KOPT-K1 (cell line): ENCODE measurements at regions not wholly inside any gene's neighbourhood (a gene's known extent, or its start where the extent isn't known, plus 50 kb on each side); places are given as distances from the start of the nearest gene placed in this dataset.

Source experiments
- H3K27ac ChIP-seq: fragments of 200-600 bp; sonication (generic); 2 replicates; pipeline ENCODE4 v1.5.1; 2016; ENCODE audit warnings: antibody characterized with exemption, mild to moderate bottlenecking, low read depth, low read length; ENCODE audit not compliant: poor library complexity, severe bottlenecking
- H3K36me3 ChIP-seq: fragments of 200-600 bp; sonication (generic); 2 replicates; pipeline ENCODE4 v1.5.1; 2017; ENCODE audit warnings: antibody characterized with exemption, mild to moderate bottlenecking, low read length, moderate library complexity; ENCODE audit not compliant: insufficient read depth
- H3K9me3 ChIP-seq: fragments of 200-600 bp; sonication (generic); 2 replicates; pipeline ENCODE4 v1.5.1; 2017; ENCODE audit warnings: antibody characterized with exemption, low read length, mild to moderate bottlenecking; ENCODE audit not compliant: insufficient read depth, poor library complexity, severe bottlenecking

- H3K36me3 ChIP-seq = no peaks in the 10 kb centered on the region
- no peaks in the 10 kb centered on the region for H3K9me3 ChIP-seq
- H3K27ac ChIP-seq = no peak overlapping the region
Measured at GRCh38 chr1:82920418-82921248, 1078.3 kb downstream of the TTLL7 start.

DNA sequence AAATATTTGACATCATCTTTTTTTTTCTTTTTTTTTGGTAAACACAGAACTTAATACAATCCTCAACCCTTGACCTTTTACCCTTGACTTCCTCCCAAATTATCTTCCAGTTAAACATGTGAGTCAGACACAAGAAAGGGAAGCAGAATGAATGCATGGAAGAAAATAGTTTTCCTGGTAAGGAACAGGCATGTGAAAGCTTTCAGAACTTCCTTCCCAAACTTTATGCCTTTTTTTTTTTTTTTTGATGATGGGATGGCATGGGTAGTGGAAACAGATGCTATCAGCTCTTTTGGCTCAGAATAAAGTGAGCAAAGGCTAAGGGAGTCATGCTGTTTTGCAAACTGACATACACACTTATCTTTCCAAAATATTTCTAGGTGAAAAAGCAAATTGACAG, 1079.1 kb downstream of the TTLL7 start:
- Histone ChIP-seq H3K9me3 (no peaks in the 10 kb centered on the region), H3K36me3 (no peaks in the 10 kb centered on the region), H3K27ac (no peak overlapping the region)

DNA sequence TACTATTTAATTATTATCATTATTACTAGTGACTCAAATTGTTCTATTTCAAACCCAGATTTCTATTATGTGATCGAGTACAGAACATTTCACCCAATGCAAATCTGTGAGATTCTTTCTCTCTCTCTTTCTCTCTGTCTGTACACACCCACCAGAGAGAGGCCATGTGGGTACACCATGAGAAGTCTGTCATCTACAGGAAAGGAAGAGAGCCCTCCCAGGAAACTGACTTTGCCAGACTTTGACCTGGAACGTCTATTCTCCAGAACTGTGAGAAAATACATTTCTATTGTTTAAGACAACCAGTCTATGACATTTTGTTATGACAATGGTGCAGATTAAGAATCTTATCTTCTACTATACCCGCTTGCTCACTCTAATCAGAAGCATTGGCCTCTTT, 1091.6 kb downstream of the TTLL7 start:
- H3K9me3 ChIP-seq = no peaks in the 10 kb centered on the region
- H3K27ac ChIP-seq = no peak overlapping the region
- H3K36me3 ChIP-seq = no peaks in the 10 kb centered on the region

- H3K9me3 ChIP-seq = no peaks in the 10 kb centered on the region
- H3K36me3 ChIP-seq = no peaks in the 10 kb centered on the region
- no peak overlapping the region for H3K27ac ChIP-seq
Measured at GRCh38 chr1:82903626-82904025, 1095.3 kb downstream of the TTLL7 start.

- H3K9me3 ChIP-seq = no peaks in the 10 kb centered on the region
- no peak overlapping the region for H3K27ac ChIP-seq
Measured at GRCh38 chr1:82901561-82901960, 1097.4 kb downstream of the TTLL7 start.

GRCh38 chr1:82901118-82901517, 1097.8 kb downstream of the TTLL7 start:
- Histone ChIP-seq H3K36me3 (no peaks in the 10 kb centered on the region), H3K9me3 (no peaks in the 10 kb centered on the region), H3K27ac (no peak overlapping the region)

More at GRCh38 chr1:82901561-82901960, 1097.4 kb downstream of the TTLL7 start:
- H3K36me3 ChIP-seq = no peaks in the 10 kb centered on the region

GRCh38 chr1:82899017-82899416, 1098.3 kb downstream of the ADGRL2 start:
- H3K36me3 ChIP-seq = no peaks in the 10 kb centered on the region
- no peaks in the 10 kb centered on the region for H3K9me3 ChIP-seq
- H3K27ac ChIP-seq = no peak overlapping the region

- no peak overlapping the region for H3K27ac ChIP-seq
- no peaks in the 10 kb centered on the region for H3K9me3 ChIP-seq
- H3K36me3 ChIP-seq = no peaks in the 10 kb centered on the region
Measured at GRCh38 chr1:82897549-82897948, 1096.8 kb downstream of the ADGRL2 start.

- Histone ChIP-seq H3K36me3 (no peaks in the 10 kb centered on the region), H3K9me3 (no peaks in the 10 kb centered on the region), H3K27ac (no peak overlapping the region)
Measured at GRCh38 chr1:82896036-82896435, 1095.3 kb downstream of the ADGRL2 start.

GRCh38 chr1:82894635-82895034, 1093.9 kb downstream of the ADGRL2 start:
- Histone ChIP-seq H3K36me3 (no peaks in the 10 kb centered on the region), H3K9me3 (no peaks in the 10 kb centered on the region), H3K27ac (no peak overlapping the region)

GRCh38 chr1:82893712-82894470, 1093.2 kb downstream of the ADGRL2 start:
- H3K9me3 ChIP-seq = no peaks in the 10 kb centered on the region
- H3K27ac ChIP-seq = no peak overlapping the region
- no peaks in the 10 kb centered on the region for H3K36me3 ChIP-seq

GRCh38 chr1:82880506-82880905, 1079.8 kb downstream of the ADGRL2 start:
- H3K9me3 ChIP-seq = no peaks in the 10 kb centered on the region
- H3K27ac ChIP-seq = no peak overlapping the region

DNA sequence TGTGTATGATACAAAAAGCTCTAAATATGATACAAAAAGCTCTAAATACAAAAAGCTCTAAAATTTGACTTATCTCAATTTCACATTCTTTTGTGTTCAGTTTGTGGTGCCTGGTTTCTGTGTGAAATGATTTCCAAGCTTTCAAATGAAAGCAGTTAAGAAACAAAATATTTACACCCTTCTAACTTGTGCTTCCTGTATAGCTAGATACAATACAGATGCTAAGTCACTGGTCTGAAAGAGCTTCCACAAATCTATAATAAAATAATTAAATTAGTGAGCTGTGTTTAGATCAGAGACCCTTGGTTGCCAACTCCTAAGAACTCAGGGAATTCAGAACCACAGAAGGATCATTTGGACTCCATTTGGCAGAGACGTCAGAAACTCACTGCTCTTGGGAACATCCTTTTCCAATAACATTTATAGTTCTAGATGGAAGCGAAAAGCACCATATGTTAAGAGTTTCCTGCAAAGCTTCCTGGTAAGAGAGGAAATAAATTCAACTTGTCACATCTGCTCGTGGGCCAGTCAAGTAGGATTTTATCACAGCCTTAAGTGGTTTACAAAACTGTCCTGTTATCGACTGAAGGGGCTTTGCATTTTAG, 1079.1 kb downstream of the ADGRL2 start:
- Histone ChIP-seq H3K9me3 (no peaks in the 10 kb centered on the region), H3K27ac (no peak overlapping the region), H3K36me3 (no peaks in the 10 kb centered on the region)

More at GRCh38 chr1:82880506-82880905, 1079.8 kb downstream of the ADGRL2 start:
- H3K36me3 ChIP-seq = no peaks in the 10 kb centered on the region

DNA sequence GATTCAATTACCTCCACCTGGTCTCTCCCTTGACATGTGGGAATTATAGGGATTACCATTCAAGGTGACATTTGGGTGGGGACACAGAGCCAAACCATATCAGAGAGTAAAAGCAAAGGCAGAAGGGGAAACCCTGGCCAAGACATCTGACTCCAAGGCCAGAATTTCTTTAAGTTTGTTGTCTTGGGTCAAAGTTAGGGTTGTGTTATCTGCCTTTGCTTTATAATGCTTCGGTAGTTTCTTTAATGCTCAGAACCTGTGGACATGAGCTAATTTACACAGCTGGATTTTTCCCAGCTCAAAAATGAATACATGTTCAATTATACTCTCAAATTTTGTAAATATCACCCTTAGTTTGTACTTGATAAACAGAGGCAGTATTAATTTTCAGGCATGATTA, 1074.4 kb downstream of the ADGRL2 start:
- no peaks in the 10 kb centered on the region for H3K36me3 ChIP-seq

DNA sequence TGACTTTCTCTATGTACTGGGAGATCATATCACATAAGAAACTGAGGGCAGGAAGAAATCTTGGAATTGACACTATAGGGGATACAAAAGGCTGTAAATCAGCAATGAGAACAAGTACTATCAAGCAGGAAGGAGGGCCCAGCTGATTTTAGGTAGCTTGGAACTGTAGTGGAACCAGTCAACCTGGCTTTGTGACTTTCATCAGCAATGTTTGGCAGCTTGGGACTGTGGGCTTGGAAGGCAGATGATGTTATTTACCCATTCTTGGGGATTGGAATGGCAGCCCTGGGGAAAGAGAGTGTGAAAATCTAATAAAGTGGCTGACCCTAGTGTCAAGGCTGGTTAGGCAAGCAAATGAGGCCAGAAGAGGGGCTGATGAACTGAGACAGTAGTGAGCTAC, 1073.3 kb downstream of the ADGRL2 start:
- no peaks in the 10 kb centered on the region for H3K36me3 ChIP-seq
- H3K27ac ChIP-seq = no peak overlapping the region
- no peaks in the 10 kb centered on the region for H3K9me3 ChIP-seq

More for the DNA sequence above, 1074.4 kb downstream of the ADGRL2 start:
- H3K9me3 ChIP-seq = no peaks in the 10 kb centered on the region
- H3K27ac ChIP-seq = no peak overlapping the region
